ENCODE measurements at regions not wholly inside any gene's neighbourhood (a gene's known extent, or its start where the extent isn't known, plus 50 kb on each side); places are given as distances from the start of the nearest gene placed in this dataset.

GRCh38 chr3:102672305-102672704 lies 237.5 kb downstream of the ZPLD1 start (continued):
- TF ChIP-seq CUX1 (IDR thresholded peaks at IDR 0.05; ENCODE audit: insufficient replicate concordance, low read depth, low read length) (no peak), SPI1 (IDR thresholded peaks at IDR 0.05; ENCODE audit: borderline replicate concordance, insufficient read depth, low read depth, low read length) (no peak)

DNA sequence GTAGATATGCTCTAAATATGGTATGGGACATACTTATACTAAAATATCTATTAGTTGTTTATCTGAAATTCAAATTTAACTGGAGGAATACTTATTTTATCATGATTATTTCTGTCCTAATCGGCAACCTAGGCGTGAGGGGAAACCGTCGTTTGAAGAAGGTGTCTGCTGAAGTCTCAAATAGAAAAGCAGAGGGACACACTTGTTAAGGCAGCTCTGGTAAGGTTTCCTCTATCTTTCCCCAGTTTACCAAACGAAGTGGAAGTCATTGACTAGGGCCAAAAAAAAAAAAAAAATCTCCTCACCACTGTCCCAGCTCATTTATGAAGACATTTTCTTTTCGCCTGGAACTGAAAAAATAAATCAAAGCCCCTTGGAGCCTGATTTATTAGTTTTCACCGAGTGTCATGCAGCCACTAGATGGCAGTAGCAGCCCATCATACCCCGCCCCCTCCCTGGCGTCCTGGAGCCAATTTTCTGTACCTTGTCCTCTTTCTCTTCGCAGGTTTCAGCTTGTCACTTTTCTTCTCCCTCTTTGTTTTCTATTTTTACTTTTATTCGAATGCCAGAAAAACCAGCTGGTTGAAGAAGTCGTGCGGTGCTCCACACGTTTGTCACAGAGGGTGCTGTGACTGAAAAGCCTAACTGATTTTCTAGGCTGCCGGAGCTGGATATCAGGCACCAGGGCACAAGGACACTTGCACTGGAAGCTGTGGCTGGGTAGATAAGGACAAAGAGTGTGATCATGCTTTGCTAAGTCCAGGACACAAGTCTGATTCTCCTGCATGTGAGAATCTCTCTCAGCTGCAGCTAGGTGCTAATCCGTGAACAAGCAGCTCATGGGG lies 238.7 kb downstream of the ZPLD1 start:
- intact Hi-C loops (cut with micrococcal nuclease; ENCODE audit: unreplicated experiment) (loop anchor here (1.0 to 10.0 kb wide), 4 partner anchors 68 to 869 kb away; no protein-coding TSS in a partner anchor), in situ Hi-C loops (cut with MboI) (no loop called here)
- Histone ChIP-seq H4K20me1 (ENCODE audit: control insufficient read depth, insufficient read depth) (no peaks in the 10 kb centered on the region), H3K27me3 (replicated peaks in 1 of 2; ENCODE audit: control insufficient read depth in 2 of 2, insufficient read depth in 2 of 2, low read length in 1 of 2) (no peaks in the 10 kb centered on the region; a peak in 1 of 4 replicates), H3K36me3 (ENCODE audit: control insufficient read depth in 2 of 2, insufficient read depth in 2 of 2, low read length in 1 of 2) (no peaks in the 10 kb centered on the region), H3K4me3 (no peak overlapping the region), H2AFZ (ENCODE audit: control insufficient read depth, low read depth, low read length) (no peak overlapping the region), H3K79me2 (ENCODE audit: control insufficient read depth, insufficient read depth, low read length) (no peaks in the 10 kb centered on the region), H3K9me3 (replicated peaks; ENCODE audit: control insufficient read depth, insufficient read depth, low read length) (no peaks in the 10 kb centered on the region), H3K9ac (ENCODE audit: control insufficient read depth, insufficient read depth, low read length) (no peak overlapping the region), H3K4me2 (ENCODE audit: control insufficient read depth, insufficient read depth) (no peak overlapping the region), H3K27ac (ENCODE audit: control insufficient read depth, insufficient read depth) (no peak overlapping the region), H3K4me1 (ENCODE audit: control insufficient read depth, insufficient read depth, low read length) (no peaks in the 10 kb centered on the region)
- DNase-seq (ENCODE audit: low read depth, low spot score) = peak; percentile 5
- ATAC-seq = peak; percentile 86
- CTCF ChIA-PET = interaction anchor here (0.6 to 9.9 kb wide), 45 partner anchors 9 to 1540 kb away, joined by 3 to 180 read pairs (median 3); no protein-coding TSS in a partner anchor
- SMC1A ChIA-PET (ENCODE audit: uncharacterized antibody, unreplicated experiment) = interaction anchor here (0.6 to 8.9 kb wide), 26 partner anchors 12 to 866 kb away, joined by 3 to 122 read pairs (median 4); no protein-coding TSS in a partner anchor
- RAD21 ChIA-PET (ENCODE audit: unreplicated experiment) = interaction anchor here (0.7 to 6.3 kb wide), 12 partner anchors 8 to 448 kb away, joined by 3 to 98 read pairs (median 4); no protein-coding TSS in a partner anchor
- BruUV-seq (replicated peaks) = no TSS peak
- 8% methylated on average over 16 of the region's 16 CpGs for WGBS (ENCODE audit: insufficient coverage, insufficient replicate concordance, low lambda C conversion rate, missing lambda C conversion rate)
- TF ChIP-seq JUNB (IDR thresholded peaks at IDR 0.05) (no peak), BHLHE40 (IDR thresholded peaks at IDR 0.05; ENCODE audit: borderline replicate concordance in 1 of 2, low read depth in 2 of 2, low read length in 1 of 2) (0 out of 4 replicates have a peak, but pooled peaks of 1 of the 2 experiments have one; percentile 12), SMC3 (IDR thresholded peaks at IDR 0.05; ENCODE audit: borderline replicate concordance, low read length) (peak; percentile 85), RAD21 (IDR thresholded peaks at IDR 0.05; ENCODE audit: insufficient read depth, low read depth, low read length) (peak; percentile 96), YY1 (IDR thresholded peaks at IDR 0.05; ENCODE audit: low read depth, low read length) (peak; percentile 68)
- TF ChIP-seq, protein P1, sequence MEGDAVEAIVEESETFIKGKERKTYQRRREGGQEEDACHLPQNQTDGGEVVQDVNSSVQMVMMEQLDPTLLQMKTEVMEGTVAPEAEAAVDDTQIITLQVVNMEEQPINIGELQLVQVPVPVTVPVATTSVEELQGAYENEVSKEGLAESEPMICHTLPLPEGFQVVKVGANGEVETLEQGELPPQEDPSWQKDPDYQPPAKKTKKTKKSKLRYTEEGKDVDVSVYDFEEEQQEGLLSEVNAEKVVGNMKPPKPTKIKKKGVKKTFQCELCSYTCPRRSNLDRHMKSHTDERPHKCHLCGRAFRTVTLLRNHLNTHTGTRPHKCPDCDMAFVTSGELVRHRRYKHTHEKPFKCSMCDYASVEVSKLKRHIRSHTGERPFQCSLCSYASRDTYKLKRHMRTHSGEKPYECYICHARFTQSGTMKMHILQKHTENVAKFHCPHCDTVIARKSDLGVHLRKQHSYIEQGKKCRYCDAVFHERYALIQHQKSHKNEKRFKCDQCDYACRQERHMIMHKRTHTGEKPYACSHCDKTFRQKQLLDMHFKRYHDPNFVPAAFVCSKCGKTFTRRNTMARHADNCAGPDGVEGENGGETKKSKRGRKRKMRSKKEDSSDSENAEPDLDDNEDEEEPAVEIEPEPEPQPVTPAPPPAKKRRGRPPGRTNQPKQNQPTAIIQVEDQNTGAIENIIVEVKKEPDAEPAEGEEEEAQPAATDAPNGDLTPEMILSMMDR (IDR thresholded peaks at IDR 0.05 in 2 of 3, conservative IDR thresholded peaks at IDR 0.05 in 1 of 3; ENCODE audit: control insufficient read depth in 2 of 3, extremely low read depth in 1 of 3, insufficient read depth in 1 of 3, low read depth in 3 of 3, low read length in 3 of 3) = peak; percentile 75 to 90 (median 83); a peak in 5 of 6 replicates
- peak; percentile 93 for FAIRE-seq
- POLR2A ChIA-PET = interaction anchor here (0.7 kb wide), 1 partner anchor 1540 kb away, joined by 3 read pairs; no protein-coding TSS in a partner anchor
